22Rv1 (cell line): ENCODE measurements at regions not wholly inside any gene's neighbourhood (a gene's known extent, or its start where the extent isn't known, plus 50 kb on each side); places are given as distances from the start of the nearest gene placed in this dataset.

Experiments
- ZFX ChIP-seq: fragments of 450-650 bp; IDR thresholded peaks from 2 replicates; pipeline ENCODE4 v1.6.1; 2017; ENCODE audit warnings: antibody characterized with exemption, borderline replicate concordance
- TF ChIP-seq, protein P1 (sequence below): fragments of 450-650 bp; IDR thresholded peaks from 2 replicates; pipeline ENCODE4 v1.5.1; 2017; ENCODE audit warnings: mild to moderate bottlenecking

GRCh38 chr1:8112611-8113261 lies 86.6 kb upstream of the ERRFI1 start:
- TF ChIP-seq, protein P1, sequence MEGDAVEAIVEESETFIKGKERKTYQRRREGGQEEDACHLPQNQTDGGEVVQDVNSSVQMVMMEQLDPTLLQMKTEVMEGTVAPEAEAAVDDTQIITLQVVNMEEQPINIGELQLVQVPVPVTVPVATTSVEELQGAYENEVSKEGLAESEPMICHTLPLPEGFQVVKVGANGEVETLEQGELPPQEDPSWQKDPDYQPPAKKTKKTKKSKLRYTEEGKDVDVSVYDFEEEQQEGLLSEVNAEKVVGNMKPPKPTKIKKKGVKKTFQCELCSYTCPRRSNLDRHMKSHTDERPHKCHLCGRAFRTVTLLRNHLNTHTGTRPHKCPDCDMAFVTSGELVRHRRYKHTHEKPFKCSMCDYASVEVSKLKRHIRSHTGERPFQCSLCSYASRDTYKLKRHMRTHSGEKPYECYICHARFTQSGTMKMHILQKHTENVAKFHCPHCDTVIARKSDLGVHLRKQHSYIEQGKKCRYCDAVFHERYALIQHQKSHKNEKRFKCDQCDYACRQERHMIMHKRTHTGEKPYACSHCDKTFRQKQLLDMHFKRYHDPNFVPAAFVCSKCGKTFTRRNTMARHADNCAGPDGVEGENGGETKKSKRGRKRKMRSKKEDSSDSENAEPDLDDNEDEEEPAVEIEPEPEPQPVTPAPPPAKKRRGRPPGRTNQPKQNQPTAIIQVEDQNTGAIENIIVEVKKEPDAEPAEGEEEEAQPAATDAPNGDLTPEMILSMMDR: no peak
- no peak for TF ChIP-seq ZFX
